GM18498 (cell line): ENCODE measurements at regions not wholly inside any gene's neighbourhood (a gene's known extent, or its start where the extent isn't known, plus 50 kb on each side); places are given as distances from the start of the nearest gene placed in this dataset.
"Not testable (repeated sequence)": the region's sequence is repeated elsewhere in the genome, so short reads cannot be mapped to it uniquely, and the experiment has no call there.

ENCODE experiments used
- ATAC-seq: cut with Tn5 transposase; IDR thresholded peaks from one replicate; pipeline ENCODE4 v1.9.1; 2021; ENCODE audit warnings: mild to moderate bottlenecking, moderate library complexity; ENCODE audit not compliant: unreplicated experiment

- no peak for ATAC-seq
Measured at GRCh38 chr4:155592179-155592937, 74.3 kb upstream of the GUCY1A1 start.

- ATAC-seq = no peak
Measured at GRCh38 chr4:155591738-155592143, 74.9 kb upstream of the GUCY1A1 start.

- ATAC-seq = no peak
Measured at GRCh38 chr4:155590796-155591585, 75.7 kb upstream of the GUCY1A1 start.

DNA sequence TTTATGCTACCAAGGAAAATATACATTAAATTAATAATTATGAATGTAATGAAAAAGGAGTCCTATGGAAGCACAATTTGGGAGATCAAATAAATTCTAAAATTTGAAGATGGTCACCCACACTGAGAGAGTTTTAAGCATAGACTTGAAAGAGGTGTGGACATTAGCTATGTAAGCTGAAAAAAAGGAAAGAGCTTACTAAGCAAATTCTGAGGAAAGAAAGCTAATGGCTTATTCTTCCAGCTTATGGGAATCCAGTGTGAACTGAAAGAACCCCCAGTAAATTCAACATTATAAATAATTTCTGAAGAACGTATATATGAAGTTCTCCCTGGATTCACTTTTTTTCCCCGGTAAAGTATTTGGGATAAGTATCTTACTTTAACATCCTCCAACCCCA lies 78.2 kb upstream of the GUCY1A1 start:
- no peak for ATAC-seq

GRCh38 chr4:155587766-155588165 lies 78.9 kb upstream of the GUCY1A1 start:
- no peak for ATAC-seq

- no peak for ATAC-seq
Measured at GRCh38 chr4:155582971-155583437, 83.6 kb upstream of the GUCY1A1 start.

DNA sequence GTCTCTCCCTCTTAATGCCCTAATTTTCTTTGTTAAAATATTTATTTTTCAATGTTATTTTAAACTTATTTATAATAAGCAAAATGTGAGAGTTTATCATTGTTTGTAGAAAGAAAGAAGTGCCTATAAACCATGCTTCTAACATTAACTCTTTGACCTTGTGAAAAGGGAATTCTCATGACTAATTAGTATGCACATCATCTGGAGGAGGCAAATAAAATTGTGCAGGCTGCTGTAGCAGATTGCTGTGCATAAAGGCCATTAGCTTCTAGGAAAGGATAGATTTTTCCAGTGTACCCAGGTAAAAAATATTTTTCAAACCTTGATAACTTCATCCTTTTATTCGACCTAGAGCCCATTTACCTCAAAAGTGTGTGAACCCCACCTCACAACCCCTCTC lies 84.6 kb upstream of the GUCY1A1 start:
- ATAC-seq = no peak

DNA sequence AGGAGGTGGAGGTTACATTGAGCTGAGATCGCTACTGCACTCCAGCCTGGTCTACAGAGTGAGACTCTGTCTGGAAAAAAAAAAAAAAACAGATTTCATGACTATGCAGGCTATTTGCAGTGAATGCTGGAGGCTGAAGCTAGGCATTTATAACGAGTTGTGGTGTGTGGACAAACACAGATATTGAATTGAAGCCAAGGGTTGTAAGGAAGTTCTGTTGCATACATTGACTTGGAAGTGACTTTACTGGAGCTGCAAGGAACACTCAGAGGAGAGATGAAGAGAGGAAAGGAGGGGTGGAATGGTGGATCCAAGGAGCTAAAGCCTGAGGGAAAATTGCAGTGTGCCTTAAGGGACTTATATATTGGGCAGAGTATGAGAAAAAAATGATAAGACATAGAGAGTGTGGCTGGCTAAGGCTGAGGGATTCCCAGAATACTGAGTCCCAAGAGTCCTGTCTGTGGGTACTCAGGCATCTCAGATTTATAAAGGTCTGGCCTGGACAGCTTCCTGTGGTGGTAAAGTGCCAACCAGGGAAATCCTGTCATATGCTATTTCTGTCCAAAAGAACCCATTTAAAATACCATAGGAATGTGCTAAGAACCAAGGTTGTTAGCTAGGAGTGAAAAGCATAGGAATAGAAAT lies 87.8 kb upstream of the GUCY1A1 start:
- ATAC-seq = no peak

GRCh38 chr4:155578219-155578618 lies 88.4 kb upstream of the GUCY1A1 start:
- no peak for ATAC-seq

DNA sequence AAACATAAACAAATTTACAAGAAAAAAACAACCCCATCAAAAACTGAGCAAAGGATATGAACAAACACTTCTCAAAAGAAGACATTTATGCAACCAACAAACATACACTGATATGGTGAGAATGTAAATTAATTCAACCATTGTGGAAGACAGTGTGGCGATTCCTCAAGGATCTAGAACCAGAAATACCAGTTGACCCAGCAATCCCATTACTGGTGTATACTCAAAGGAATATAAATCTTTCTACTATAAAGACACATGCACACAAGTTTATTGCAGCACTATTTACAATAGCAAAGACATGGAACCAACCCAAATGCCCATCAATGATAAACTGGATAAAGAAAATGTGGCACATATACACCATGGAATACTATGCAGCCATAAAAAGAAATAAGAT lies 92.3 kb upstream of the GUCY1A1 start:
- not testable (repeated sequence) for ATAC-seq

- no peak for ATAC-seq
Measured at GRCh38 chr4:155573126-155573525, 93.5 kb upstream of the GUCY1A1 start.

- no peak for ATAC-seq
Measured at GRCh38 chr4:155572106-155572703, 94.4 kb upstream of the GUCY1A1 start.

GRCh38 chr4:155571184-155571944 lies 95.3 kb upstream of the GUCY1A1 start:
- ATAC-seq = no peak

DNA sequence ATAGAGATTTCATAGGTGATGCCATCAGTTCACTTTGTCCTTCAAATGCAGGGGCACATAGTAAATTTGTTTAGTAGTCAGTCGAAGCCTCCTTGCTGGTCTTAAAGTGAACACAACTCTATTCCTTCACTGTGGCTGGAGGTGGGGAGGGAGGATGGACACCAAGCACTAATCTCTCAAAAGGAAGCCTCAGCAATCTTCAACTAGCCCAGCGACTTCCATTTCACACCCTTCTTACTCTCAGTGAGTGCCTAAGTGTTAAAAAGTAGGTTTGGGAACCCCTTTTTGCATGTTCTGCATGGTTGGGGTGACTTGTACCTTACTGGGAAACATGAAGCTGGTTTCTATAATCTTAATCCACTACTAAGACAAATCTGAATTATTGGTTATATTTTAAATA lies 96.0 kb upstream of the GUCY1A1 start:
- ATAC-seq = no peak

- ATAC-seq = no peak
Measured at GRCh38 chr4:155569960-155570515, 96.6 kb upstream of the GUCY1A1 start.

DNA sequence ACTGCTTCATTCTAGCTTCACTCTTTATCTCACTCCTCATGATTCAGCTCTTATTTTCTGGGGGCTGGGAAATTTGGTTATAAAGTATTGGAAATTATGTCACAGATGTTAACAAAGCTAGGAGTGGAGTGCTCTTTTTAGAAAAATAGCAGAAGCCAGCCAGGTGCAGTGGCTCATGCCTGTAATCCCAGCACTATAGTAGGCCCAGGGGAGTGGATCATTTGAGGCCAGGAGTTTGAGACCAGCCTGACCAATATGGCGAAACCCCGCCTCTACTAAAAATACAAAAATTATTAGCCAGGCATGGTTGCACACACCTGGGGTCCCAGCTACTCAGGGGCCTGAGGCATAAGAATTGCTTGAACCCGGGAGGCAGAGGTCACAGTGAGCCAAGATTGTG lies 97.2 kb upstream of the GUCY1A1 start:
- no peak for ATAC-seq

DNA sequence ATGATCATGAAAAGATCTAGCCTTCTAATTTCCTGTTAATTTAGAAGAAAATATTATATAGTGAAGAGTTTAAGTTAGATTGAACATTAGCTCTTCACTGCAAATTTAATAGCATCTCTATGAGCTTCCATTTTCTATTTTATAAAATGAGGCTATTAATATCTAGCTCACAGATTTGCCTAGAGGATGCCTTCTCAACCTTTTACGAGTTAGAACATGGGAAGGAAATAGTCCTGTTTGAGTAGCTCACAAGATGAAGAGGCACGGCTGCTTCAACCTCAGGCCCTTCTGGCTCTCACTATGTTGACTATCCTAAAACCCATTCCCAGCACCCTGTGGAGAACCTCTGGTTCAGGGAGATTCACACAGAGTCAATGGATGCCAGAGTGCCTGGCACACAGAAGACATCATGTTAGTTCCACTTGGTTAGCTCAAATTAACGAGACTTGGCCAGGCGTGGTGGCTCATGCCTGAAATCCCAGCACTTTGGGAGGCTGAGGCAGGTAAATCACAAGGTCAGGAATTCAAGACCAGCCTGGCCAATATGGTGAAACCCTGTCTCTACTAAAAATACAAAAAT lies 97.9 kb upstream of the GUCY1A1 start:
- ATAC-seq = no peak

DNA sequence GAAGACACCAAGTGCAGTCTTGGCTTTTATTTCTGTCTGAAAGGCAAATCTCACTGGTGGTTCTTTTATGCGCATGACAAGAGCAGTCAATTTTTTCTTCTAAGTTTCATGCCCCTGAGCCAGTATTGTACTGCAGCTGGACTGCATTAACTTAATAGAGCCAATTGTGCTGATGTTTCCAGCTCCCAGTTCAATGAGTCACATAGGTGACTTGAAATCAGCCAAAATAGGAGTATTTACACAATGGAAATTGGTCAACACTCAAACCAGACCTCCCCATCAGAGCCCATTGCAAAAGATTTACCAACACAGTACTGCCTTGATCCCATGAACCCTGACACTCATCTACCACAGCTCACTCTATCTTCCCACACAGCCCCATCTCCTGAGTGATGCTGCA lies 100.3 kb upstream of the GUCY1A1 start:
- no peak for ATAC-seq

DNA sequence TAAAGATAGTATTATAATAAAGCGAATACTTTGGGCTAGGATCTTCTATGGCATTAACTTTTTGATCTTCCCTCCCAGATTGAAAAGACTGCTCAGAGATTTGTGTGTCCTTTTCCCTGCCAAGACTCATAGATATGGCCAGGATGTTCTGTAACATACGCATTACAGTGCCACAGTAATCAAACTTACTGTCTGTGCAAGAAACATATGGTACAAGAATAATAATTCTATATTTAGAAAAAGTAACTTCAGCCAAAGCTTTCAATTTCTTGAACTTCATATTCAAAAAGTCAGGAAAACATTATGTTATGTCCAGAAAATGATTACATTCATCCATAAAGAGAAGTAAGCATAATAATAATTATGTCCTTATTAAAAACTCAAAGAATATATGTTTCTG lies 100.9 kb upstream of the GUCY1A1 start:
- no peak for ATAC-seq

DNA sequence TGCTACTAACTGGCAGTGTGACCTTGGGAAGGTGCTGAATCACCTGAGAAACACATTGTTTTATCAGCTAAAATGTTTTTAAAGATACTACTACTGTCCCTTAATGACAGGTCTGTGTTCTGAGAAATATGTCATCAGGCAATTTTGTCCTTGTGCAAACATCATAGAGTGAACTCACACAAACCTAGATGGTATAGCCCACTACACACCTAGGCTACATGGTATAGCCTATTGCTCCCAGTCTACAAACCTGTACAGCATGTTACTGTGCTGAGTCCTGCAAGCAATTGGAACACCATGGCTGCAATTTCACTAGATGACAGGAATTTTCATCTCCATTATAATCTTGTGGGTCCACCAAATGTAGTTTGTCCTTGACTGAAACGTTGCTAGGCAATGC lies 101.3 kb upstream of the GUCY1A1 start:
- ATAC-seq = no peak
